Hematopoietic multipotent progenitor cell treated with erythropoietin and hydrocortisone succinate and interleukin-3 and kit ligand, for 17 days (in vitro differentiated cells): ENCODE measurements at regions not wholly inside any gene's neighbourhood (a gene's known extent, or its start where the extent isn't known, plus 50 kb on each side); places are given as distances from the start of the nearest gene placed in this dataset.

Source experiments
- DNase-seq: peaks from one replicate; pipeline ENCODE4 v3.0.0-alpha.2; 2015; ENCODE audit warnings: low spot score

GRCh38 chr7:42289473-42289872, 52.5 kb upstream of the GLI3 start:
- no peak for DNase-seq
